ENCODE measurements at regions not wholly inside any gene's neighbourhood (a gene's known extent, or its start where the extent isn't known, plus 50 kb on each side); places are given as distances from the start of the nearest gene placed in this dataset.

- TF ChIP-seq CTCF (IDR thresholded peaks at IDR 0.05; ENCODE audit: insufficient read depth, low read length) (no peak), POLR2AphosphoS5 (IDR thresholded peaks at IDR 0.05; ENCODE audit: low read depth) (no peak), GABPA (IDR thresholded peaks at IDR 0.05; ENCODE audit: low read depth) (no peak), SPI1 (IDR thresholded peaks at IDR 0.05; ENCODE audit: borderline replicate concordance, low read depth) (no peak)
These were observed 624.3 kb upstream of the TENM3 start for GRCh38 chr4:181618896-181619295.

Data from HL-60 (cell line).